Iris pigment epithelial cell (primary cell): ENCODE measurements at regions not wholly inside any gene's neighbourhood (a gene's known extent, or its start where the extent isn't known, plus 50 kb on each side); places are given as distances from the start of the nearest gene placed in this dataset.
"Not testable (repeated sequence)": the region's sequence is repeated elsewhere in the genome, so short reads cannot be mapped to it uniquely, and the experiment has no call there.

ENCODE experiments used
- DNase-seq: peaks from one replicate; pipeline ENCODE4 v3.0.0-alpha.2; 2011; ENCODE audit warnings: low read depth

- DNase-seq: peak; percentile 21
Observed at GRCh38 chr3:18124501-18124900, 300.6 kb downstream of the SATB1 start.

GRCh38 chr3:18122264-18122663 is 302.9 kb downstream of the SATB1 start:
- no peak for DNase-seq

- no peak for DNase-seq
Observed at GRCh38 chr3:18121020-18121419, 304.1 kb downstream of the SATB1 start.

GRCh38 chr3:18119866-18120265 is 305.3 kb downstream of the SATB1 start:
- DNase-seq: no peak

- DNase-seq: no peak
Observed at GRCh38 chr3:18114894-18115293, 310.2 kb downstream of the SATB1 start.

- DNase-seq: no peak
Observed at GRCh38 chr3:18113417-18113816, 311.7 kb downstream of the SATB1 start.

- DNase-seq: no peak
Observed at GRCh38 chr3:18112674-18113375, 312.3 kb downstream of the SATB1 start.

- DNase-seq: no peak
Observed at GRCh38 chr3:18111796-18112232, 313.3 kb downstream of the SATB1 start.

- DNase-seq: no peak
Observed at GRCh38 chr3:18103591-18103990, 321.5 kb downstream of the SATB1 start.

- no peak for DNase-seq
Observed at GRCh38 chr3:18100121-18100520, 325.0 kb downstream of the SATB1 start.

- DNase-seq: no peak
Observed at GRCh38 chr3:18099611-18100010, 325.5 kb downstream of the SATB1 start.

GRCh38 chr3:18098960-18099587 is 326.1 kb downstream of the SATB1 start:
- DNase-seq: peak; percentile 46

GRCh38 chr3:18097989-18098388 is 327.1 kb downstream of the SATB1 start:
- DNase-seq: no peak

GRCh38 chr3:18097473-18097872 is 327.7 kb downstream of the SATB1 start:
- DNase-seq: no peak

GRCh38 chr3:18092726-18093125 is 332.4 kb downstream of the SATB1 start:
- DNase-seq: no peak

GRCh38 chr3:18090377-18090776 is 334.8 kb downstream of the SATB1 start:
- DNase-seq: no peak

- DNase-seq: no peak
Observed at GRCh38 chr3:18087988-18088387, 337.2 kb downstream of the SATB1 start.

GRCh38 chr3:18086760-18087159 is 338.4 kb downstream of the SATB1 start:
- DNase-seq: no peak

GRCh38 chr3:18086078-18086477 is 339.1 kb downstream of the SATB1 start:
- no peak for DNase-seq

- DNase-seq: no peak
Observed at GRCh38 chr3:18085429-18085828, 339.7 kb downstream of the SATB1 start.

GRCh38 chr3:18083273-18083590 is 340.8 kb upstream of the TBC1D5 start:
- DNase-seq: not testable (repeated sequence)

GRCh38 chr3:18082551-18083272 is 340.3 kb upstream of the TBC1D5 start:
- DNase-seq: no peak

GRCh38 chr3:18080198-18080689 is 337.8 kb upstream of the TBC1D5 start:
- DNase-seq: no peak
